Right lobe of liver (tissue), 4 donors: ENCODE measurements at regions not wholly inside any gene's neighbourhood (a gene's known extent, or its start where the extent isn't known, plus 50 kb on each side); places are given as distances from the start of the nearest gene placed in this dataset.

Experiments used
- POLR2A ChIP-seq: fragments of 450-650 bp; IDR thresholded peaks from one replicate; pipeline ENCODE4 v1.6.1; 2017; ENCODE audit warnings: antibody characterized with exemption, mild to moderate bottlenecking
- TF ChIP-seq, protein P1 (sequence below), 4 donors: fragments of 200-600 bp in 3 of 4; fragments of 450-650 bp in 1 of 4; IDR thresholded peaks; one replicate each; pipeline versions ENCODE4 v1.5.1 to v1.8.0; 2016 to 2022; ENCODE audit warnings: antibody characterized with exemption in 4 of 4, mild to moderate bottlenecking in 2 of 4
- donor health status: DM: no; HTN: no; CAD: no.
- donor health status: DM: no; HTN: no; CAD: no.
- donor health status: DM: no; HTN: yes; CAD: no.

DNA sequence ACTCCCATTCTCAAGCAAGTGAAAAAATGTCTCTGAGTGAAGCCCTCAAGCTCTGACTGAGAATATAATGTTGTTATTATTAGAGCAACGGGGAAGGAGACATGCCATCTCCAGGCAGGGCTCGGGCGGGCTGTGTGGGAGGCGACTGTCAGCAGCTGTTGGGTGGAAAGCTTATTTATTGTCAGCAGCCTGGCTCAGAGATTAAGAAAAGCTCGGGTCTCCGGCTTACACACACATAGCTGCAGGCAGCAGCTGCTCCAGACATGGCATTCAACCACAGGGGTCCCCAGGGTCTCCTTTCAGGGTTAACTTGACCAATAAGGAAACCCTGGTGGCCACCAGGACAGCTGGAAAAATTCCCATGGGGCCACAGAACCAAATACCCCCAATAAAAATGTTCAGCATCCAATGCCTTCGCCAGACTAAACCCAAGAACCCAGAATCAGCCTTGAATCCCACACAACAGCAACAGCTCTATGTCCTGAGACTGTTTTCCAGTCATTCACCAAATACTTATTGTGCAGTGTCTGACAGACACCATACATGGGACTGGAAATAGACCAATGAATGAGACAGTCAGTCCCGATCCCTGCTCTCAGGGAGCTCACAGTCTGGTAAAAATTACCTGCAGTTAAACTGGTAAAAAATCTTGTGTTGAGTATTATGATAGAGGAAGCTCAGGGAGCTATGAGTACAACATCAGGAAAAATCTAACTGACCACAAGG is 70.5 kb upstream of the RTN4 start:
- TF ChIP-seq, protein P1, sequence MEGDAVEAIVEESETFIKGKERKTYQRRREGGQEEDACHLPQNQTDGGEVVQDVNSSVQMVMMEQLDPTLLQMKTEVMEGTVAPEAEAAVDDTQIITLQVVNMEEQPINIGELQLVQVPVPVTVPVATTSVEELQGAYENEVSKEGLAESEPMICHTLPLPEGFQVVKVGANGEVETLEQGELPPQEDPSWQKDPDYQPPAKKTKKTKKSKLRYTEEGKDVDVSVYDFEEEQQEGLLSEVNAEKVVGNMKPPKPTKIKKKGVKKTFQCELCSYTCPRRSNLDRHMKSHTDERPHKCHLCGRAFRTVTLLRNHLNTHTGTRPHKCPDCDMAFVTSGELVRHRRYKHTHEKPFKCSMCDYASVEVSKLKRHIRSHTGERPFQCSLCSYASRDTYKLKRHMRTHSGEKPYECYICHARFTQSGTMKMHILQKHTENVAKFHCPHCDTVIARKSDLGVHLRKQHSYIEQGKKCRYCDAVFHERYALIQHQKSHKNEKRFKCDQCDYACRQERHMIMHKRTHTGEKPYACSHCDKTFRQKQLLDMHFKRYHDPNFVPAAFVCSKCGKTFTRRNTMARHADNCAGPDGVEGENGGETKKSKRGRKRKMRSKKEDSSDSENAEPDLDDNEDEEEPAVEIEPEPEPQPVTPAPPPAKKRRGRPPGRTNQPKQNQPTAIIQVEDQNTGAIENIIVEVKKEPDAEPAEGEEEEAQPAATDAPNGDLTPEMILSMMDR (IDR thresholded peaks at IDR 0.05): no peak
- TF ChIP-seq POLR2A: no peak
